ELR (cell line): ENCODE measurements at regions not wholly inside any gene's neighbourhood (a gene's known extent, or its start where the extent isn't known, plus 50 kb on each side); places are given as distances from the start of the nearest gene placed in this dataset.
"Not testable (repeated sequence)": the region's sequence is repeated elsewhere in the genome, so short reads cannot be mapped to it uniquely, and the experiment has no call there.

Experiments used
- DNase-seq: peaks from one replicate; pipeline ENCODE4 v3.0.0-alpha.2; 2015; ENCODE audit warnings: low read depth

- DNase-seq, result no peak
Measured at GRCh38 chr7:123323689-123324088, 123.9 kb upstream of the SLC13A1 start.

GRCh38 chr7:123321578-123321977, 121.8 kb upstream of the SLC13A1 start:
- not testable (repeated sequence) for DNase-seq

GRCh38 chr7:123319911-123320310, 120.1 kb upstream of the SLC13A1 start:
- DNase-seq, result no peak

GRCh38 chr7:123314886-123315285, 115.1 kb upstream of the SLC13A1 start:
- DNase-seq, result no peak

GRCh38 chr7:123308254-123308951, 108.6 kb upstream of the SLC13A1 start:
- no peak for DNase-seq

- no peak for DNase-seq
Measured at GRCh38 chr7:123305840-123306375, 106.1 kb upstream of the SLC13A1 start.

- DNase-seq, result no peak
Measured at GRCh38 chr7:123303926-123304325, 104.2 kb upstream of the SLC13A1 start.

- DNase-seq, result no peak
Measured at GRCh38 chr7:123296965-123297364, 97.2 kb upstream of the SLC13A1 start.

- no peak for DNase-seq
Measured at GRCh38 chr7:123293710-123294109, 93.9 kb upstream of the SLC13A1 start.

GRCh38 chr7:123292227-123292626, 92.5 kb upstream of the SLC13A1 start:
- no peak for DNase-seq

- DNase-seq, result no peak
Measured at GRCh38 chr7:123289200-123289599, 89.4 kb upstream of the SLC13A1 start.

- no peak for DNase-seq
Measured at GRCh38 chr7:123285076-123285700, 85.4 kb upstream of the SLC13A1 start.

- DNase-seq, result no peak
Measured at GRCh38 chr7:123283373-123283772, 83.6 kb upstream of the SLC13A1 start.

- no peak for DNase-seq
Measured at GRCh38 chr7:123282181-123282580, 82.4 kb upstream of the SLC13A1 start.

- no peak for DNase-seq
Measured at GRCh38 chr7:123279949-123280348, 80.2 kb upstream of the SLC13A1 start.

- DNase-seq, result no peak
Measured at GRCh38 chr7:123275036-123275753, 75.4 kb upstream of the SLC13A1 start.

- DNase-seq, result no peak
Measured at GRCh38 chr7:123273185-123273584, 73.4 kb upstream of the SLC13A1 start.

GRCh38 chr7:123271856-123272255, 72.1 kb upstream of the SLC13A1 start:
- DNase-seq, result no peak

GRCh38 chr7:123271231-123271630, 71.5 kb upstream of the SLC13A1 start:
- DNase-seq, result no peak

GRCh38 chr7:123270570-123270969, 70.8 kb upstream of the SLC13A1 start:
- no peak for DNase-seq

- DNase-seq, result no peak
Measured at GRCh38 chr7:123265853-123266252, 66.1 kb upstream of the SLC13A1 start.

GRCh38 chr7:123264820-123265219, 65.1 kb upstream of the SLC13A1 start:
- not testable (repeated sequence) for DNase-seq

GRCh38 chr7:123260428-123260960, 60.7 kb upstream of the SLC13A1 start:
- no peak for DNase-seq
